Caco-2 (cell line): ENCODE measurements at regions not wholly inside any gene's neighbourhood (a gene's known extent, or its start where the extent isn't known, plus 50 kb on each side); places are given as distances from the start of the nearest gene placed in this dataset.

Experiments
- BruUV-seq: library from RNA; stranded (reverse); fragments of 400-500 nt; replicated peaks from 2 replicates; lab custom pipeline; 2021; lab: Mats Ljungman, UMichigan
- CTCF ChIA-PET: fragments of 300-600 bp; sonication (Branson Sonifier 250); formaldehyde crosslinking; loops from one replicate; lab custom pipeline; 2022; ENCODE audit warnings: antibody characterized with exemption; lab: Charles Lee
- POLR2A ChIA-PET: fragments of 300-600 bp; sonication (Branson Sonifier 250); formaldehyde crosslinking; loops from one replicate; lab custom pipeline; 2022; ENCODE audit warnings: antibody characterized with exemption; lab: Charles Lee
- DNase-seq, 2 experiments: peaks; one replicate each; pipeline versions ENCODE4 v3.0.0 to v3.0.0-alpha.2; 2020 to 2022
- H3K27me3 ChIP-seq: replicated peaks from 2 replicates; pipeline ENCODE4 v1.6.0; 2011; ENCODE audit warnings: low read length; ENCODE audit not compliant: control insufficient read depth, insufficient read depth
- H3K36me3 ChIP-seq: 2 replicates; pipeline ENCODE4 v1.5.1; 2011; ENCODE audit warnings: low read length; ENCODE audit not compliant: control insufficient read depth, insufficient read depth
- H3K4me1 ChIP-seq: fragments of 250-450 bp; sonication (Bioruptor Pico); 2 replicates; pipeline ENCODE4 v1.5.1; 2020; ENCODE audit warnings: mild to moderate bottlenecking
- H3K4me3 ChIP-seq: 2 replicates; pipeline ENCODE4 v1.5.1; 2011; ENCODE audit warnings: low read depth, mild to moderate bottlenecking, control low read depth, low read length
- H3K9me3 ChIP-seq: fragments of 250-450 bp; sonication (Bioruptor Pico); 2 replicates; pipeline ENCODE4 v1.5.1; 2020; ENCODE audit warnings: mild to moderate bottlenecking, moderate library complexity
- H3K27ac Mint-ChIP-seq: one replicate; pipeline ENCODE4 v1.8.0; 2022; ENCODE audit warnings: mixed read lengths; ENCODE audit not compliant: unreplicated experiment
- H3K27me3 Mint-ChIP-seq: one replicate; pipeline ENCODE4 v1.8.0; 2022; ENCODE audit warnings: mixed read lengths; ENCODE audit not compliant: insufficient read depth, unreplicated experiment
- H3K36me3 Mint-ChIP-seq: one replicate; pipeline ENCODE4 v1.8.0; 2022; ENCODE audit warnings: mild to moderate bottlenecking, mixed read lengths; ENCODE audit not compliant: insufficient read depth, unreplicated experiment
- H3K4me1 Mint-ChIP-seq: one replicate; pipeline ENCODE4 v1.8.0; 2022; ENCODE audit warnings: low read depth, mixed read lengths; ENCODE audit not compliant: unreplicated experiment
- H3K4me3 Mint-ChIP-seq: one replicate; pipeline ENCODE4 v1.8.0; 2022; ENCODE audit warnings: mild to moderate bottlenecking, moderate library complexity, mixed read lengths; ENCODE audit not compliant: unreplicated experiment
- H3K9me3 Mint-ChIP-seq: one replicate; pipeline ENCODE4 v1.8.0; 2022; ENCODE audit warnings: mixed read lengths; ENCODE audit not compliant: unreplicated experiment
- intact Hi-C: fragments of 100-400 bp; cut with micrococcal nuclease; formaldehyde crosslinking; loops from one replicate; pipeline ENCODE4 v1.10.0; 2022; ENCODE audit not compliant: unreplicated experiment
- TF ChIP-seq, protein P1 (sequence below), 2 experiments: fragments of 200-600 bp in 1 of 2; IDR thresholded peaks; 1 replicate in 1 of 2; 2 replicates in 1 of 2; pipeline versions ENCODE4 v1.5.1 to v1.8.0; 2011 to 2022; ENCODE audit warnings: antibody characterized with exemption in 1 of 2, control low read depth in 1 of 2, inconsistent platforms in 1 of 2, low read depth in 1 of 2, low read length in 1 of 2, mild to moderate bottlenecking in 1 of 2, moderate library complexity in 1 of 2; ENCODE audit not compliant: insufficient read depth in 1 of 2, severe bottlenecking in 1 of 2, unreplicated experiment in 1 of 2

DNA sequence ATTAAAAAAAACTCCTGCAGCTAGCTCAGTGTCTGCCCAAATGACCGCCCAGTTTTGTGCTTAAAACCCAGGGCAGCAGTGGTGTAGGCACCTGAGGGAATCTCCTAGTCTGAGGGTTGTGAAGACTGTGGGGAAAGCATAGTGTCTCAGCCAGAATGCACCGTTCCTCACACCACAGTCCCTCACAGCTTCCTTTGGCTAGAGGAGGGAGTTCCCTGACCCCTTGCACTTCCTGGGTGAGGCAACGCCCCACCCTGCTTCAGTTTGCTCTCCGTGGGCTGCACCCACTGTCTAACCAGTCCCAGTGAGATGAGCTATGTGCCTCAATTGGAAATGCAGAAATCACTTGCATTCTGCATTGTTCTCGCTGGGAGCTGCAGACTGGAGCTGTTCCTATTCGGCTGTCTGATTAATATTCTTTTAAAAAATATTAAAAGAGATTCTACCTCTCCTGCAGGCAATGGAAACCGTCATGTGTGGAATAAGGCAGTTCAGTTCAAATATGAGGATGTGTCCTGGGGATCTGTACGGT, 645.7 kb downstream of the FGF9 start:
- no peak overlapping the region for H3K4me3 ChIP-seq
- no peaks in the 10 kb centered on the region for H3K27me3 Mint-ChIP-seq
- BruUV-seq: no TSS peak
- CTCF ChIA-PET: no interaction called here
- TF ChIP-seq, protein P1, sequence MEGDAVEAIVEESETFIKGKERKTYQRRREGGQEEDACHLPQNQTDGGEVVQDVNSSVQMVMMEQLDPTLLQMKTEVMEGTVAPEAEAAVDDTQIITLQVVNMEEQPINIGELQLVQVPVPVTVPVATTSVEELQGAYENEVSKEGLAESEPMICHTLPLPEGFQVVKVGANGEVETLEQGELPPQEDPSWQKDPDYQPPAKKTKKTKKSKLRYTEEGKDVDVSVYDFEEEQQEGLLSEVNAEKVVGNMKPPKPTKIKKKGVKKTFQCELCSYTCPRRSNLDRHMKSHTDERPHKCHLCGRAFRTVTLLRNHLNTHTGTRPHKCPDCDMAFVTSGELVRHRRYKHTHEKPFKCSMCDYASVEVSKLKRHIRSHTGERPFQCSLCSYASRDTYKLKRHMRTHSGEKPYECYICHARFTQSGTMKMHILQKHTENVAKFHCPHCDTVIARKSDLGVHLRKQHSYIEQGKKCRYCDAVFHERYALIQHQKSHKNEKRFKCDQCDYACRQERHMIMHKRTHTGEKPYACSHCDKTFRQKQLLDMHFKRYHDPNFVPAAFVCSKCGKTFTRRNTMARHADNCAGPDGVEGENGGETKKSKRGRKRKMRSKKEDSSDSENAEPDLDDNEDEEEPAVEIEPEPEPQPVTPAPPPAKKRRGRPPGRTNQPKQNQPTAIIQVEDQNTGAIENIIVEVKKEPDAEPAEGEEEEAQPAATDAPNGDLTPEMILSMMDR (IDR thresholded peaks at IDR 0.05; ENCODE audit: insufficient read depth in 1 of 2, low read depth in 1 of 2, low read length in 1 of 2, severe bottlenecking in 1 of 2, unreplicated experiment in 1 of 2): no peak
- H3K36me3 Mint-ChIP-seq: no peaks in the 10 kb centered on the region
- no peaks in the 10 kb centered on the region for H3K9me3 ChIP-seq
- H3K27ac Mint-ChIP-seq: no peak overlapping the region
- no peak overlapping the region for H3K4me3 Mint-ChIP-seq
- H3K27me3 ChIP-seq: no peaks in the 10 kb centered on the region
- POLR2A ChIA-PET: no interaction called here
- no peak for DNase-seq
- no peaks in the 10 kb centered on the region for H3K36me3 ChIP-seq
- no peaks in the 10 kb centered on the region for H3K4me1 Mint-ChIP-seq
- no peaks in the 10 kb centered on the region for H3K4me1 ChIP-seq
- intact Hi-C loops: no loop called here
- H3K9me3 Mint-ChIP-seq: no peaks in the 10 kb centered on the region

DNA sequence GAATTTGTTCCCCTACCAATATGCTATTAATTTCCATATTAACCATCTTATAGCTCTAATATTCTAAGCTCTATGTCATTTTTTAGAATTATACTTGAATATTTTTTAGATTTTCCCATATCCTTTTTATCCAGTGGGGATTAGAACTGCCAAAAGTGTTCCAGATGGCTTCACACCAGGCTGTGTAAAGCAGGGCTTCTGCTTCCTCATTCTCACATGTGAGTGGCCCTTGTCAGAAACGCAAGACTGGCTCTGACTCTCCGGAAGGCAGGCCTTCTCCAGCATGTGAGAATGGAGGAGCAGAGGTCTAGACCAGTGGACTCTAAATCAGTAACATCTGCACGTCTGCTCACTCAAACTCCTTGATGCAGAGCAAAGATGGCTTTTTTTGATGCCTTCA, 650.1 kb downstream of the FGF9 start:
- Histone ChIP-seq H3K4me3 (no peak overlapping the region), H3K36me3 (no peaks in the 10 kb centered on the region), H3K27me3 (no peaks in the 10 kb centered on the region), H3K9me3 (no peaks in the 10 kb centered on the region), H3K4me1 (no peaks in the 10 kb centered on the region)
- Mint-ChIP-seq H3K27me3 (peaks cover 5% of the 10 kb centered on the region), H3K4me3 (no peak overlapping the region), H3K9me3 (peaks cover 11% of the 10 kb centered on the region), H3K4me1 (no peaks in the 10 kb centered on the region), H3K27ac (no peak overlapping the region), H3K36me3 (no peaks in the 10 kb centered on the region)
- TF ChIP-seq, protein P1 (IDR thresholded peaks at IDR 0.05; ENCODE audit: insufficient read depth in 1 of 2, low read depth in 1 of 2, low read length in 1 of 2, severe bottlenecking in 1 of 2, unreplicated experiment in 1 of 2): no peak
- intact Hi-C loops: no loop called here
- DNase-seq: no peak
- CTCF ChIA-PET: no interaction called here
- POLR2A ChIA-PET: no interaction called here
- BruUV-seq: no TSS peak

DNA sequence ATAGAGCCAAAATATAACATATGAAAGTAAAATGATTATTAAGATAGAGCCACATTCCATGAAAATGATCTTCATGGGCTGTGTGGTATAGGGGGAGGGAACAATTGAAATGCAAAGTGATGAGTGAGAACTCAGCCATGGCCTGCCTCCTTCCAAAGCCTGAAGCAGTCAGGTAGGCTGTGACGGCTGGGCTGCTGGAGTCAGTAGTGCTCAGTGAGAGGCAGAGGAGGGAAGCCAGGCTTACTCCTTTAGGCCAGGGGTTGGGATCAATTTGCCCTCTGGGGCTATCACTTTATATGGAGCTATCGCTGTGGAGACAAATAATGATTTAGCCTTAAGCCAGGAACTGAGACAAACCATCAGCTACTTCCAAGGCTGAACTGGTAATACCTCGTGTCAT, 654.9 kb downstream of the FGF9 start:
- Mint-ChIP-seq H3K36me3 (no peaks in the 10 kb centered on the region), H3K27me3 (peaks cover 5% of the 10 kb centered on the region), H3K4me1 (no peaks in the 10 kb centered on the region), H3K27ac (no peak overlapping the region), H3K4me3 (no peak overlapping the region), H3K9me3 (peaks cover 11% of the 10 kb centered on the region)
- Histone ChIP-seq H3K36me3 (no peaks in the 10 kb centered on the region), H3K4me3 (no peak overlapping the region), H3K9me3 (no peaks in the 10 kb centered on the region), H3K27me3 (no peaks in the 10 kb centered on the region), H3K4me1 (no peaks in the 10 kb centered on the region)
- ChIA-PET POLR2A (no interaction called here), CTCF (no interaction called here)
- no TSS peak for BruUV-seq
- TF ChIP-seq, protein P1 (IDR thresholded peaks at IDR 0.05; ENCODE audit: insufficient read depth in 1 of 2, low read depth in 1 of 2, low read length in 1 of 2, severe bottlenecking in 1 of 2, unreplicated experiment in 1 of 2): no peak
- intact Hi-C loops: no loop called here
- DNase-seq: no peak
